ENCODE measurements at regions not wholly inside any gene's neighbourhood (a gene's known extent, or its start where the extent isn't known, plus 50 kb on each side); places are given as distances from the start of the nearest gene placed in this dataset.

DNA sequence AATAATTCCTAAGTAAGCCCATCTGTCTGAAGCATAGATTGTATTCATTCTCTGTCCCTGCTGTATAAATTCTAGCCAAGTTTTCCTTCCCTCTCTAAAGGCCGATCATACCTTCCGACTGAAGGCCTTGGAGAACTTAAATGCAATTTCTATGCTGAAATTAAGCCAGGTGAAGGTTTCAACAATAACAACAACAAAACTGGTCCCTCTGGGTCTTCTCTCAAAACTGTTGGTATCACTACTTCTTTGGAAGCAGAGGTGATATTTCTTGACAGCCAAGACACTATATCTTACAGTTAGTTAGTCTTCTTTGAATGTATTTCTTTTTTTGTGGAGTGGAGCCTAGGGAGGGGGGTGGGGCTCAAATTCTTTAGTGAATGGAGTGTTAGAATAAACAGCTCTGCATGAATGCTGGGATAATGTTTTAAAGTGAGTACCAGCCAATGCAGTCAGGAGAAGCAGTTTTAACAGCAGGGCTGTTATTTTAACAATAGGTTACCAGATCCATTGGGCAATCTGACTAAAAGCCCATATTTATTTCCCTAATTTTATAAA is 508.9 kb downstream of the EBF1 start:
- Histone ChIP-seq H4K20me1 (ENCODE audit: insufficient read depth, low read length) (no peaks in the 10 kb centered on the region), H2AFZ (ENCODE audit: low read length) (no peak overlapping the region), H3K27ac (ENCODE audit: extremely low read length, insufficient read depth, low read length) (no peak overlapping the region), H3K36me3 (replicated peaks in 1 of 2; ENCODE audit: control insufficient read depth in 1 of 2, insufficient read depth in 2 of 2, low read length in 2 of 2) (no peaks in the 10 kb centered on the region), H3K4me1 (ENCODE audit: insufficient read depth, low read length) (no peaks in the 10 kb centered on the region), H3K79me2 (ENCODE audit: insufficient read depth, low read length) (no peaks in the 10 kb centered on the region), H3K9me3 (ENCODE audit: low read length) (peaks cover 15% of the 10 kb centered on the region; the same call in 1 of the 2 replicates), H3K4me2 (ENCODE audit: low read depth, low read length) (no peak overlapping the region), H3K4me3 (replicated peaks in 1 of 3; ENCODE audit: insufficient read depth in 1 of 3, low read depth in 2 of 3, low read length in 3 of 3) (no peak overlapping the region), H3K9ac (ENCODE audit: insufficient read depth, low read depth, low read length) (no peak overlapping the region), H3K27me3 (ENCODE audit: control insufficient read depth in 1 of 2, insufficient read depth in 2 of 2, low read length in 2 of 2) (no peaks in the 10 kb centered on the region)
- POLR2A ChIA-PET, result no interaction called here
- no peak for FAIRE-seq
- DNase-seq (ENCODE audit: low spot score), result no peak
- WGBS (ENCODE audit: low lambda C conversion rate), result 32% methylated on average over 2 of the region's 2 CpGs
- no peak for ATAC-seq
- no TSS peak for BruUV-seq (replicated peaks)
- in situ Hi-C loops (cut with HindIII; ENCODE audit: extremely low pct_ligation_motif_present, low pct_unique_long_range_greater_than_20kb) (no loop called here), intact Hi-C loops (cut with micrococcal nuclease; ENCODE audit: unreplicated experiment) (no loop called here)
- CTCF ChIA-PET (ENCODE audit: low intra/inter-chr PET ratio, low total read pairs), result no interaction called here
- no peak for TF ChIP-seq PRDM4 (CRISPR knock-in tag; IDR thresholded peaks at IDR 0.05; ENCODE audit: borderline replicate concordance)
- no peak for TF ChIP-seq CC2D1A (CRISPR knock-in tag; IDR thresholded peaks at IDR 0.05)
- no peak for TF ChIP-seq ATF4 (CRISPR knock-in tag; IDR thresholded peaks at IDR 0.05)
- TF ChIP-seq ZNF781 (CRISPR knock-in tag; IDR thresholded peaks at IDR 0.05; ENCODE audit: borderline replicate concordance, not compliant biosample characterization), result no peak
- TF ChIP-seq ZBTB21 (CRISPR knock-in tag; IDR thresholded peaks at IDR 0.05), result no peak
- TF ChIP-seq ZNF234 (CRISPR knock-in tag; conservative IDR thresholded peaks at IDR 0.05), result no peak
- TF ChIP-seq CHD4 (IDR thresholded peaks at IDR 0.05; ENCODE audit: borderline replicate concordance, low read length), result no peak
- TF ChIP-seq ZNF703 (CRISPR knock-in tag; IDR thresholded peaks at IDR 0.05; ENCODE audit: borderline replicate concordance), result no peak
- TF ChIP-seq ZNF672 (CRISPR knock-in tag; IDR thresholded peaks at IDR 0.05), result no peak
- no peak for TF ChIP-seq GTF2F1 (IDR thresholded peaks at IDR 0.05; ENCODE audit: low read length)
- TF ChIP-seq MXD3 (CRISPR knock-in tag; IDR thresholded peaks at IDR 0.05), result no peak
- no peak for TF ChIP-seq ARHGAP35 (CRISPR knock-in tag; IDR thresholded peaks at IDR 0.05; ENCODE audit: borderline replicate concordance)
- no peak for TF ChIP-seq ZBTB3 (CRISPR knock-in tag; IDR thresholded peaks at IDR 0.05; ENCODE audit: borderline replicate concordance, low read depth)
